Stimulated activated CD4-positive, alpha-beta T cell treated with anti-CD3 and anti-CD28 coated beads, Interleukin-1b, Interleukin-23, amount 100 ng/mL, for 1 hour (primary cell): ENCODE measurements at regions not wholly inside any gene's neighbourhood (a gene's known extent, or its start where the extent isn't known, plus 50 kb on each side); places are given as distances from the start of the nearest gene placed in this dataset.
"Not testable (repeated sequence)": the region's sequence is repeated elsewhere in the genome, so short reads cannot be mapped to it uniquely, and the experiment has no call there.

Experiments used
- DNase-seq, 2 donors: peaks; one replicate each; pipeline ENCODE4 v3.0.0-alpha.2; 2020; ENCODE audit warnings: low read depth in 2 of 2

DNA sequence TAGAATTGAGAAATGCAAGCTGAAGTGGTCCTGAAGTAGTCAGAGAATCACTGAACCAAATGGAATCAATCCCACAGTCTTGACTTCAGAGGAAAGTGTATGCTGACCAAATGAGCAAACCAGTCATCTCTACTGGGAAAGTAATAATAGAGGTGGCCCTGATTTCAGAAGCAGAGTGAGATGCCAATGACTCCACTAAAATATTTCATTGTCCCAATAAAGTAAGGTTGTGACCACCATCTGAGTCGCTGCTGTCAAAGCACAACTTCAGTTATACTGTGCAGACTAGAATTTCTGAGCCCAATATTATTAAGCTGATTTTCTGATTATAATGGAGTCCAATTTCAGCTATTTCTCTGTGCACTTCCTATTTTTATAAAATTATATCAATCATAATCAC lies 334.4 kb upstream of the THBS1 start:
- no peak for DNase-seq

DNA sequence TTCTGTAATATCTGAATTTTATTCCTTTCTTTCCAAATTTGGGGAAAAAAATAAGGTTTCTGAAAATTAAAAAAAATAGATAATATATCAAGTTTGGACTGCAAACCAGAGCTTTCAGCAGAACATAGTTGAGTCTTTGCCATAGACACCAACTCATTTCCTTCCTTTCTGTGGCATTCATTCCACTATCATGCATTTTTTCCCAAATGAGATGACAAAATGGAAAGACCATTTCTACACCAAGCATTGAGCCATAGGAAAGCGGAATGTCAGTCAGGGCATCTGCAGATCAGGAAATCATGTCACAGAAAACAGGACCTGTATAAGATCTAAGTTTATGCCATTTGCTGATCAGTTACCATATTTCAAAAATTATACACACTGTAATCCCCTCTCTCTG lies 333.3 kb upstream of the THBS1 start:
- no peak for DNase-seq

DNA sequence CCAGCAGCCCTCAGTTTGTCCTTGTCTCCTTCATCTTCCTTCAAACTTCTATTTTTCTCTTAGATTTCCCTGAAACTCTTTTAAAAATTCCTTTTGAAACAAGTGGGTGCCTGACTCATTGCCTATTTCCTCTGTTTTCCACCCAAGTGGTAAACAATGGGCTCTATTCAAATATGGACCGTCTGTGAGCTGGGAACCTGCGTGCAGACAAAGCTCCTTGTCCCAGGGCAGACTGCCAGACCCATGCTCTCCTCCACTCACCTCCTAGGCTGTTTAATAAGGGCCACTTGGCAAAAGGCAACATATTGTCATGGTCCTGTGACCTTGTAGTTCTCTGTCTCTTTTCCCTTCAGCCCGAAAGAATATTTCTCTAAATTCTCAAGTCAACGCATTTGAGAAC lies 332.7 kb upstream of the THBS1 start:
- DNase-seq: no peak

DNA sequence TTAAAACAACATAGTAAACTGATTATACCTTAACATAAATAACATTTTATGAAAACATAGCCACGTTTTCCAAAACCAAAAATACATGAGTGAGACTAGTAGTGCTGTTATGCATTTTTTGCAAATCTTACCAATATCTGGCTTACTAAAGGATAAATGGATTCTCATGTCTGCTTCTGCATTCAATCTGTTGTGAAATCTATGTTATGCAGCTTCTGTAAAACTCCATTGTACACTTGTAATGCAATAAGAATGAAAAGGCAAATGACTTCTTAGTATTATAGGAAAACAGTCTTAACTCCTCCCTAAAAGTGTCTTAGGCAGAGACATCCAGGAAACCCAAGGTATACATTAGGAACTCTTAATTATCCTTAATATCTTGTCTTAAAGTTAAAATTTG lies 330.9 kb upstream of the THBS1 start:
- no peak for DNase-seq

GRCh38 chr15:39250460-39251186 lies 330.3 kb upstream of the THBS1 start:
- DNase-seq: no peak

DNA sequence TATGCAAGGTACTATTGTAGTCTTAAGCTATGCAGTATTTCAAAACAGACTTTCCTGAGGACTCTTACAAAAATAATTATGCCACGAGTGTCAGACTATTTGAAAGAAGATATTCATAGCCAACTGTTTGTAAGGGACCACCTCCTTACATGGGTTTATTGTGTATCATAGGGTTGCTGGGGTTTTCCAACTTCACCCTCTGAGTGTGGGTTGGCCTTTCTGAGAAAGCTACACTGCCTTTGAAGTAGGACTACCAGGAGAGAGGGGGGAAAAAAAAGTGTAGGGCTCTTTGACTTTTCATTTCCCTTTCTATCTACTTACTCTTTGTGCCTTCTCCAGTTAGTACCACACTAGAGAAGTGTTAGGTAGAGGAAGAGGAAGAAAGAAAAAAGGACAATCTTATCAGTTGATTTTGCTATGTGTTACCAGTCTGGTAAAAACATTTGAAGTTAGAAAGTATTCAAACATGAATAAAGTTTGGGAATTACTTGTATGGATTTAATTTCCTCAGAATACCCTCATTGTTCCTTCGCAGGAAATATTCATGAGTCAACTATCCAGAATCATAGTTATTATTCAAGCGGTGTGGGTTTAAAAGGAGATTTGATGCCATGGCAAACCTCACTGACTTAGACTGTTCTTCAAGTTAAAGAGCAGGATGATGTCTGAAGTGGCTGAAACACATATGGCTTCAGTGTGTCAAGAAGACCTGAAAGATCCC lies 329.3 kb upstream of the THBS1 start:
- no peak for DNase-seq

- no peak for DNase-seq
Observed at GRCh38 chr15:39252134-39252470, 328.8 kb upstream of the THBS1 start.

DNA sequence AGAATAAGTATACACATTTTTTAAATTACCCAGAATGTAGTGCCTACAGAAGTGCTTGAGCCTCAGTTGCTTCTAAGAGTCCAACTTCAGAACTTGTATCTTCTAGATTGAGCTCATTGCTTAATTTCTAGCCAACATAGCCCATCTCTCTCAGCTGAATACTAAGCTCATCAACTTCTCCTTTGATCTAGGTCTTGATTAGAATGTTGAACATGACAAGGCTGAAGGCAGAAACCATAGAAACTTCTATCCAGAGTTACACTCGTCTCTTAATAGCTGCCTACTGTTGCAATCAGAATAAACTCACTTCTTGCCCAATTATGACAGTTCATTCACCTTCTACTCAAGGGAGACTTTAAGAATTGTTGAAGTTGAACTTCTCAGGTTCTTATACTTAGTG lies 327.3 kb upstream of the THBS1 start:
- no peak for DNase-seq

GRCh38 chr15:39254181-39254580 lies 326.7 kb upstream of the THBS1 start:
- DNase-seq: no peak

DNA sequence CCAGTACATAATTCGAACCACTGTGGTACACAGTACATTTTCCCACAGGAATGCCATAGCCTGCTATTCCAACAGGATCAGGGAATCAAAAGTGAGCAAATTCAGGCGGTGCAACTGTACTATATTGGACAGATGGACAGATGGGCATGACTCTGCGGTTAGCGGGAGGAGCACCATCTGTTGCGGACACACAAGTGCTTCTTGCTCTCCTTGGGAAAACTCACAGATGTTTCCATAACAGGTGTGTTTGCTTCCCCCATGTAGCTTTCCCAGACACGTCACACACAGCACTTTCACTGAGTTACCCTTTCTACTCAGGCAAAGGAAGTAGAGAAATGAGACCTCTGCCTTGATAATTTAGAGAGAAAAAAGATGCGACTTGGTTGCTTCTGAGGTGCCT lies 325.1 kb upstream of the THBS1 start:
- DNase-seq: no peak

DNA sequence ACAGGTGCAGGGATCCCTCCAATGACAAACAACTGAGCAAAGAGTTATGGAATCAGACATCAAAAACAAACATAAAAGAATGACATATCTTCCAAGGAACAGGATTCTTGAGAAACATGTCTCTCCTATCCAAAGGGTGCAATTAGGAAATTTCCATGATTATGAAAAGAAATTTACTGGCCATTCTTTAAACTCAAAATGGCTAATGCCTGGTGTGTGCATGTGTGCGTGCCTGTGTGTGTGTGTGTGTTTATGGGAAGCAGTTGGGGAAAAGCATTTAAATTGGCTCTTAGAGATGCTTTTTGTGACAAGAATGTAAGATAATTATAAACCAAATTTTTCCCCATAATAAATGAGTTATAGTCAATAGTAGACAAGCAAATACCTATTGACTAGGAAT lies 320.5 kb upstream of the THBS1 start:
- DNase-seq: no peak

- DNase-seq: no peak
Observed at GRCh38 chr15:39260791-39261190, 320.1 kb upstream of the THBS1 start.

- not testable (repeated sequence) for DNase-seq
Observed at GRCh38 chr15:39261397-39262183, 319.3 kb upstream of the THBS1 start.

DNA sequence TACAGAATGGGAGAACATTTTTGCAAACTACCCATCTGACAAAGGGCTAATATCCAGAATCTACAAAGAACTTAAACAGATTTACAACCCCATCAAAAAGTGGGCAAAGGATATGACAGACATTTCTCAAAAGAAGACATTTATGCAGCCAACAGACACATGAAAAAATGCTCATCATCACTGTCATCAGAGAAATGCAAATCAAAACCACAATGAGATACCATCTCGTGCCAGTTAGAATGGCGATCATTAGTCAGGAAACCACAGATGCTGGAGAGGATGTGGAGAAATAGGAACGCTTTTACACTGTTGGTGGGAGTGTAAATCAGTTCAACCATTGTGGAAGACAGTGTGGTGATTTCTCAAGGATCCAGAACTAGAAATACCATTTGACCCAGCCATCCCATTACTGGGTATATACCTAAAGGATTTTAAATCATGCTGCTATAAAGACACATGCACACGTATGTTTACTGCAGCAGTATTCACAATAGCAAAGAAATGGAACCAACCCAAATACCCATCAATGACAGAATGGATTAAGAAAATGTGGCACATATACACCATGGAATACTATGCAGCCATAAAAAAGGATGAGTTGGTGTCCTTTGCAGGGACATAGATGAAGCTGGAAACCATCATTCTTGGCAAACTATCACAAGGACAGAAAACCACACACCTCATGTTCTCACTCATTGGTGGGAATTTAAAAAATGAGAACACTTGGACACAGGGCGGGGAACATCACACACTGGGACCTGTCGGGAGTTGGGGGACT lies 317.7 kb upstream of the THBS1 start:
- DNase-seq: not testable (repeated sequence)

GRCh38 chr15:39265261-39265660 lies 315.6 kb upstream of the THBS1 start:
- no peak for DNase-seq

GRCh38 chr15:39266890-39267289 lies 314.0 kb upstream of the THBS1 start:
- no peak for DNase-seq

GRCh38 chr15:39267685-39268084 lies 313.2 kb upstream of the THBS1 start:
- DNase-seq: no peak

DNA sequence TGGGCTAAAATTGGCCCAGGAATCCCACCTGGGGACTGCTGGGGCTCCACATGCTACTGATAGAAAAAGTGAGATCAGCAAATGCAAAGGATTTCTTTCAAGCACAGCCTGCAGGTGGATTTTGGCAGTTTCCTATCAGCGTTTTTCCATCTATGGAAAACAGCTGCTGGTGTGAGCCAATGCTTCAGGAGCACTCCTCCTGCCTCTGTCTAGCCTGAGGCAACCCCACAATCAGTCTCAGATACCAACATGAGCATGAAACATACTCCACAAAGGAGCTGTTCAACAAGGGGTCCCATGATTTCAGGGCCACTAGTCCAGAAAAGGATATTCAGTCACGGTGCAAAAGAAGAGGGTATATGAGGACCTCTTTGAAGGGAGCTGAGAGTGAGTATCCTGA lies 311.5 kb upstream of the THBS1 start:
- DNase-seq: no peak

DNA sequence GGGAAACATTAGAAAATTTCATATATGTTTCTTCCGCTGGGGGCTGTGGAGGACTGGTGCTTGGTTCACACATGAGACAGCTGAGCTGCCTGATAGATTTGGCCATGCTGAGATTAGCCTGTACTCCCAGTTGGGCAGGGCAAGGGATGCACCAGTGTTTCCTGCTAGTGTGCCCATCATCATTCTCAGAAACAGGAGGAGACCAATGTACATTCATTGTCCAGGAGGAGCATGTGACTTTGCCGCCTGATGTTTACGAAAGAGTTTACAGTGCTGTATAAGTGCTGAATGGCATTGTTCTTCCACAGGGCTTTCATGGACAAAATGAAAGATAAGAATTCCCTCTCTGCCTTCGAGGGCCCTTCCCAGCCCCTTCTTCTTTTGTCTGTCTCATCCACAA lies 311.1 kb upstream of the THBS1 start:
- no peak for DNase-seq

GRCh38 chr15:39270221-39270855 lies 310.5 kb upstream of the THBS1 start:
- DNase-seq: no peak

GRCh38 chr15:39270934-39271333 lies 309.9 kb upstream of the THBS1 start:
- DNase-seq: no peak

- DNase-seq: no peak
Observed at GRCh38 chr15:39272901-39273300, 308.0 kb upstream of the THBS1 start.
